Tibial nerve (tissue), 4 donors: ENCODE measurements at regions not wholly inside any gene's neighbourhood (a gene's known extent, or its start where the extent isn't known, plus 50 kb on each side); places are given as distances from the start of the nearest gene placed in this dataset.

Experiments
- DNase-seq, 2 donors: peaks; one replicate each; pipeline ENCODE4 v3.0.0-alpha.2; 2019; ENCODE audit warnings: low spot score in 2 of 2
- H3K27ac ChIP-seq, 4 donors: fragments of 200-600 bp; sonication (generic) in 3 of 4; one replicate each; pipeline ENCODE4 v1.5.1; 2017 to 2019; ENCODE audit warnings: mild to moderate bottlenecking in 1 of 4
- H3K27me3 ChIP-seq, 2 donors: fragments of 200-600 bp; sonication (generic) in 1 of 2; one replicate each; pipeline versions ENCODE4 v1.5.1 to v1.6.0; 2017 to 2019
- H3K36me3 ChIP-seq, 3 donors: fragments of 200-600 bp; sonication (generic); one replicate each; pipeline ENCODE4 v1.5.1; 2018 to 2019
- H3K4me1 ChIP-seq, 4 donors: fragments of 200-600 bp; sonication (generic) in 3 of 4; one replicate each; pipeline ENCODE4 v1.5.1; 2017 to 2019
- H3K4me3 ChIP-seq, 4 donors: fragments of 200-600 bp; sonication (generic) in 3 of 4; one replicate each; pipeline ENCODE4 v1.5.1; 2017 to 2019; ENCODE audit warnings: mild to moderate bottlenecking in 1 of 4, moderate library complexity in 1 of 4
- H3K9me3 ChIP-seq, 4 donors: fragments of 200-600 bp; sonication (generic) in 3 of 4; one replicate each; pipeline ENCODE4 v1.5.1; 2017 to 2019
- CTCF ChIP-seq, 5 experiments: fragments of 200-600 bp in 3 of 5; fragments of 450-650 bp in 2 of 5; sonication (generic) in 3 of 5; IDR thresholded peaks; one replicate each; pipeline ENCODE4 v1.5.1; 2016 to 2019; ENCODE audit warnings: antibody characterized with exemption in 5 of 5, mild to moderate bottlenecking in 3 of 5, moderate library complexity in 2 of 5
- EP300 ChIP-seq, 2 donors: sonication (generic); formaldehyde crosslinking; IDR thresholded peaks; one replicate each; pipeline ENCODE4 v1.6.1; 2017; ENCODE audit warnings: antibody characterized with exemption in 2 of 2, mild to moderate bottlenecking in 1 of 2
- POLR2A ChIP-seq, 2 donors: fragments of 450-650 bp; IDR thresholded peaks; one replicate each; pipeline ENCODE4 v1.6.1; 2017; ENCODE audit warnings: antibody characterized with exemption in 2 of 2, mild to moderate bottlenecking in 2 of 2, moderate library complexity in 2 of 2
- WGBS, 2 donors: methylation state at CpG; one replicate each; pipeline ENCODE4 v1.1.5; 2018; 5-methylcytosine and 5-hydroxymethylcytosine counted together

- H3K9me3 ChIP-seq, result peaks cover 0 to 7% (median 0%) of the 10 kb centered on the region in 4 donors
- WGBS, 2 donors, result 71 to 76% methylated on average over 1 of the region's 1 CpG
Observed at GRCh38 chr13:22102271-22102670, 431.4 kb downstream of the FGF9 start.

GRCh38 chr13:22103046-22104027, 432.5 kb downstream of the FGF9 start:
- Histone ChIP-seq H3K27ac (no peak overlapping the region), H3K4me3 (no peak overlapping the region), H3K27me3 (no peaks in the 10 kb centered on the region), H3K9me3 (peaks cover 0 to 7% (median 0%) of the 10 kb centered on the region in 4 donors), H3K36me3 (no peaks in the 10 kb centered on the region), H3K4me1 (peaks cover 0 to 9% (median 0%) of the 10 kb centered on the region in 4 donors)
- no peak for DNase-seq
- 78 to 82% methylated on average over 10 of the region's 10 CpGs for WGBS, 2 donors
- TF ChIP-seq EP300 (IDR thresholded peaks at IDR 0.05), result no peak
- TF ChIP-seq POLR2A (IDR thresholded peaks at IDR 0.05), result no peak
- no peak for TF ChIP-seq CTCF (IDR thresholded peaks at IDR 0.05)

More at GRCh38 chr13:22102271-22102670, 431.4 kb downstream of the FGF9 start:
- Histone ChIP-seq H3K27me3 (no peaks in the 10 kb centered on the region), H3K4me1 (no peaks in the 10 kb centered on the region), H3K4me3 (no peak overlapping the region), H3K27ac (no peak overlapping the region), H3K36me3 (no peaks in the 10 kb centered on the region)
- no peak for DNase-seq
- TF ChIP-seq CTCF (IDR thresholded peaks at IDR 0.05) (no peak), EP300 (IDR thresholded peaks at IDR 0.05) (no peak), POLR2A (IDR thresholded peaks at IDR 0.05) (no peak)

GRCh38 chr13:22106058-22106457, 435.2 kb downstream of the FGF9 start:
- Histone ChIP-seq H3K27ac (no peak overlapping the region), H3K27me3 (no peaks in the 10 kb centered on the region), H3K4me1 (peaks cover 0 to 23% (median 0%) of the 10 kb centered on the region in 4 donors), H3K36me3 (no peaks in the 10 kb centered on the region), H3K9me3 (no peaks in the 10 kb centered on the region), H3K4me3 (no peak overlapping the region)
- TF ChIP-seq EP300 (IDR thresholded peaks at IDR 0.05), result no peak
- TF ChIP-seq POLR2A (IDR thresholded peaks at IDR 0.05), result no peak
- TF ChIP-seq CTCF (IDR thresholded peaks at IDR 0.05), result no peak
- no peak for DNase-seq
- 94 to 95% methylated on average over 3 of the region's 3 CpGs for WGBS, 2 donors

- no peaks in the 10 kb centered on the region for H3K27me3 ChIP-seq
- DNase-seq, result no peak
- no peaks in the 10 kb centered on the region for H3K9me3 ChIP-seq
- peak overlapping the region in 1 of 4 donors; percentile 18 for H3K27ac ChIP-seq
- no peaks in the 10 kb centered on the region for H3K36me3 ChIP-seq
- no peak for TF ChIP-seq EP300 (IDR thresholded peaks at IDR 0.05)
- TF ChIP-seq CTCF (IDR thresholded peaks at IDR 0.05), result no peak
- TF ChIP-seq POLR2A (IDR thresholded peaks at IDR 0.05), result no peak
- 63 to 71% methylated on average over 4 of the region's 4 CpGs for WGBS, 2 donors
- peaks cover 0 to 23% (median 0%) of the 10 kb centered on the region in 4 donors for H3K4me1 ChIP-seq
- H3K4me3 ChIP-seq, result no peak overlapping the region
Observed at GRCh38 chr13:22107549-22107948, 436.7 kb downstream of the FGF9 start.

- DNase-seq, result no peak
- peaks cover 0 to 23% (median 0%) of the 10 kb centered on the region in 4 donors for H3K4me1 ChIP-seq
- 26 to 36% methylated on average over 3 of the region's 3 CpGs for WGBS, 2 donors
- no peak overlapping the region for H3K4me3 ChIP-seq
- TF ChIP-seq POLR2A (IDR thresholded peaks at IDR 0.05), result no peak
- no peak for TF ChIP-seq CTCF (IDR thresholded peaks at IDR 0.05)
- peak in 1 of 2 donors; percentile 82 for TF ChIP-seq EP300 (IDR thresholded peaks at IDR 0.05)
- H3K36me3 ChIP-seq, result no peaks in the 10 kb centered on the region
- no peaks in the 10 kb centered on the region for H3K9me3 ChIP-seq
- no peaks in the 10 kb centered on the region for H3K27me3 ChIP-seq
- peak overlapping the region in 2 of 4 donors; percentile 13 to 18 for H3K27ac ChIP-seq
Observed at GRCh38 chr13:22108283-22108942, 437.5 kb downstream of the FGF9 start.
